ENCODE measurements at regions not wholly inside any gene's neighbourhood (a gene's known extent, or its start where the extent isn't known, plus 50 kb on each side); places are given as distances from the start of the nearest gene placed in this dataset.
"Not testable (repeated sequence)": the region's sequence is repeated elsewhere in the genome, so short reads cannot be mapped to it uniquely, and the experiment has no call there.

DNA sequence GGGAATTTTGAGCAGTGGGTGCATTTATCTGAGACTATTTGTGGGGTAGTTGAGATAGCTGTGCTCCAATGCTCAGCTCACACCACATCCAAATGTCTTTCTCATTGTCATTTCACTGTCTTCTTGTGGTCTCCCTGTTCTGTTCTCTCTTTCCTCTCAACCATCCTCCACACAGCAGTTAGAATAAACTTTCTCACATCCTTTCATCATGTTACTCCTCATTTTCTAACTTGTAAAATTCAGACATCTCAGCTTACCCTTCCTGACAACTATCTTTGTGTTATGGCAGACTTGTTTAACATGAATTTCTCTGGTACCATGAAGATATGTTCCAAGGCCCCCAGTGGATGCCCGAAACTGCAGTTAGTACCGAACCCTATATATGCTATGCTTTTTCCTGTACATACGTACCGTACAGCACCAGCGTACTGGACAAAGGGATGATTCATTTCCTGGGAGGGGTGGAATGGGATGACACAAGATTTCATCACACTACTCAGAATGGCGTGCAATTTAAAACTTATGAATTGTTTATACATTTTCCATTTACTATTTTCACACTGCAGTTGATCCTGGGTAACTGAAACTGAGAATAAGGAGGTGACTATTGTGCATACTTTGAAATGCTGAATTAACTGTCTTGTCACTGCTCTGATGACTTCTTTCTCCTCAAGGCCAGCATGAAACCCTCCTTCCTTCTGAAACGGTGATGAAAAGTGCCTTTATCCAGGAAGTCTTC is 177.1 kb upstream of the SLC38A2 start:
- no peak for DNase-seq (ENCODE audit: low read depth in 2 of 2, low spot score in 1 of 2)

DNA sequence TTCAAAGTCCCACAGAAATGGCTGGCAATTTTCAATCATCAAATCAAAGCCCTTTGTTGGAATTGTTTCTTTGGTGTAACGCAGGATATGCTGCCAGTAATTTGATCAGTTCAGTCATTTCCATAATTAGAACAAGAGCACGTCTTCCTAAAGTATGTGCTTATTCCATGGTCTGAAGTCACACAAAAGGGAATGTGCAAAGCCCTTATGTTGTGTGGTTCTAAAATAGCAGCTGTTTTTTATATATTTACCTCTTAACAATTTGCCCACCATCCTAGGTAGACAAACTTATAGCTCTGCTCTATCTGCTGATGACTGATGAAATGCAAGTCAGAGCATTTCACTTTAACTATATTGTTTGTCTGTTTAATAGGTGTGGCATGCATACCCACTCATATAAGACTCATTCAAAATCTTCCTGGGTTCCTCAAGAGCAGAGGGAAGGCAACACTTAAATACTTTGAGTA is 176.1 kb upstream of the SLC38A2 start:
- DNase-seq (ENCODE audit: low read depth in 2 of 2, low spot score in 1 of 2), result no peak

DNA sequence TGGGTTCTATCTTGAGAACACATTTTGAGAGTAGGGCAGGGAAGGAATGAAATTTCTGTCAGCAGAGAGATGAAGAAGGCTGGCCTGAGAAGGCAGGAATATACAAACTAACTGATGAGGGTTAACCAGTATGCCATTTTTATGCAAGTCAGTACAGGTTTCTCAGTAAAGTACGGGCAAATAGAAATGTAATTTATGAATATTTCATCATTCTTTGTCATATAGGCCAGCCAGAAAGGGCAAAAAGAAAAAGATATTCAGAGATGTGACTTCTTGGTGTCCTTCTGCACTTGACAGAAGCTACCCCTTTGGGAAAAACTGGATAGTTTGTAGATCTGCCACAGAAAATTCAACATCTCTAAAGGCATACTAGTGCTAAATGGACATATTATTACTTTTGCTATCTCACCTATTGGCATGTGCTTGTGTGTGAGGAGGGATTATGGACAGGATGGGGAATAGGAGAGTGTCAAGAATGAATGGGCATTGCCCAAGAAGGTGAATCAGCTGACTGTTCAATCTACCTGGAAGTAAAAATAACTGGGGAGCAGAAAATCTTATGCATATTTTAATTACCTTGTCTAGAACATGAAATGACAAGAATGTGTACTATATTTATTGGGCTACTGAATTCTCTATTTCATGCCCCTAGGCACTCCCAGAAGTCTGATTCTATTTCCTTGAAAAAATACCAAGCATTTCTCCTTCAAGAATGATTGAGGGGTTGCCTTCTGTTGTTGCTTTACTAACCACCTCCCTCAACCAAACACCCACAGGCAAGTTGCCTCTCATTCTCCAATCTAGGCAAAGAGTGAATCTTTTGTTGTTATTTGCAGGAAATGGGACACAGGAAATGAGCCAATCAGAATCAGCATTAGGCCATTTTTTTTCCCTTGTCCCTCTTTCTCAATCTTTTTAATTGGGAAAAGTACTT is 175.1 kb upstream of the SLC38A2 start:
- DNase-seq (ENCODE audit: low read depth in 2 of 2, low spot score in 1 of 2), result no peak

DNA sequence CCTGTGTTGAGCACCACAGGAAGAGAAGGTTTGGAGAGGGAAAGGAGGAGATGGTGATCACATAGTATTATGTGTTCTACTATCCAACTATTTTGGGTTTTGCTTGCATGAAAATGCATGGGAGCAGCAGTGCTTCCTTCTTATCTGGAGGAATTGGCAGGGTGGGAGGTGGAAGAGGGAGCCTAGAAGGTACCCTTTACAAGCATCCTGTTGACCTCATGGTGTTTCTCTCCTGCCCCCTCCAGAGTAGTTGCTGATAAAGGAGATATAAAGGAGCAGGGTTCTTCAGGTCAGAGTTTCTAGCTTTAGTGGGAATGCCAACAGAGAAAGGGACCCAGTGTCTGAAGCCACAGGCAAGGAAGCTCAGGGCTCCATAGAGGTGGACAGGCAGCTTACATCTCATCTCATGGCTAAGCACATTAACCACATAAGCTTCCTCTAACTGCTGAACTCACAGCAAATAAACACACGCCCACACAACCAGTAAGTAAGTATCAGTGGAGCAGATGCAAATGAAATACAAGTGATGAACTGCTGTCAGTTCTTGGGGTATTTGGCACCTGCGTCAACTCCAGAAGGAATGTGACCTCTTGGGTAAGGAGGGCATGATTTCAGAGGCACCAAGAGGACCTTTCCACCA is 174.2 kb upstream of the SLC38A2 start:
- DNase-seq (ENCODE audit: low read depth in 2 of 2, low spot score in 1 of 2), result no peak

DNA sequence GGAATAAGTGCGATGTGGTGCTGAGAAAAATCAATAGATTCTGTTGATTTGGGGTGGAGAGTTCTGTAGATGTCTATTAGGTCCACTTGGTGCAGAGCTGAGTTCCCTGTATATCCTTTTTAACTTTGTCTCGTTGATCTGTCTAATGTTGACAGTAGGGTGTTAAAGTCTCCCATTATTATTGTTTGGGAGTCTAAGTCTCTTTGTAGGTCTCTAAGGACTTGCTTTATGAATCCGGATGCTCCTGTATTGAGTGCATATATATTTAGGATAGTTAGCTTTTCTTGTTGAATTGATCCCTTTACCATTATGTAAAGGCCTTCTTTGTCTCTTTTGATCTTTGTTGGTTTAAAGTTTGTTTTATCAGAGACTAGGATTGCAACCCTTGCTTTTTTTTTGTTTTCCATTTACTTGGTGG is 170.8 kb upstream of the SLC38A2 start:
- not testable (repeated sequence) for DNase-seq (ENCODE audit: low read depth in 2 of 2, low spot score in 1 of 2)

DNA sequence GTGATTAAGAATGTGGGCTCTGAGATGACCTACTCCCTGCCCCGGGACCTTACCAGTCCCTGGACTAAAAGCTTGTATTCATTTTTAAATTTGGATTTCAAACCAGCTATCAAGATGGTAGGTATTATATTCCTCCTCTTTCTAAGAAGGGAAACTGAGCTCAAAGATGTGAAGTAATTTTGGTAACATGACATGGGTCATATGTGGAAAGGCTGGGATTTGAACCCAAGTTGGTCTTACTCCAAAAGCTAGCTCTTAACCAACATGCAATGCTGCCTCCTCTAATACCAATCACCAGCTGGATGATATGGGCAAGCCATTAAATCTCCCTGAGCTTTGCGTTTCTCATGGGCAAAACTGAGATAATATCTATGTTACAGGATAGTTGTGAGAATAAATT is 166.4 kb upstream of the SLC38A2 start:
- DNase-seq (ENCODE audit: low read depth in 2 of 2, low spot score in 1 of 2), result no peak

DNA sequence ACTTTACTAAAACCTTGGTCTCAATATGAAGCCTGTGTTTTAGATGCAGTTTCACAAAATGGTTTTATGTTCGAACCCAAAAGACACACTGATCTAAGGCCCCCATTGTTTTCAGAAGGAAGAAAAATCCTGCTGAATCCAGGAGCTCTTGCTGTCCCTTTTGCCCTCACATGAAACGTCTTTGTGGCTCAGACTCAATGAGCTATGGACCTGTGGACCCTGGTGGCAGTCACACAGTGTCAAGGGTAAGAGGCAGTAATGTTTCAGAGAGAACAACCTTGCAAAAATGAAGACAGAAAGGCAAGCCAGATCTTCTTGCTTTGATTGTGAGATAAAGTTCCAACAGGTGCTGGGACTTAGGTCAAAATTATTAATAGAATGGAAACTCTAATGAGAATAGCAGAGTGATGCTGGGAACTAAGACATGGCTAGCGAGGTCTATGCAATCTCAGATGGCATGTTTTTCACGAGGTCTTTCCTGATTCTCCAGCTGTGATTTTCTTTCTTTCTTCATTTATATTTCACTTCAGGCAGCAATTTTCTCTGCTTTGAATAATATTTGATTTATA is 164.9 kb upstream of the SLC38A2 start:
- no peak for DNase-seq (ENCODE audit: low read depth in 2 of 2, low spot score in 1 of 2)

DNA sequence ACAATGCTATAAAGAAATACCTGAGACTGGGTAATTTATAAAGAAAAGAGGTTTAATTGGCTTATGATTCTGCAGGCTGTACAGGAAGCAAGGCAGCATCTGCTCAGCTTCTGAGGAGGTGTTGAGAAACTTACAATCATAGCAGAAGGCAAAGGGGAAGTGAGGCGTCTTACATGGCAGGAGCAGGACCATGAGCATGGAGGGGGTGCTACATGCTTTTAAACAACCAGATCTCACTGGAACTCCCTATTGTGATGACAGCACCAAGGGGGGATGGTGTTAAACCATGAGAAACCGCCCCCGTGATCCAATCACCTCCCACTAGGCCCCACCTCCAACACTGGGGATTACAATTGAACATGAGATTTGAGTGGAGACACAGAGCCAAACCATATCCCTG is 163.7 kb upstream of the SLC38A2 start:
- not testable (repeated sequence) for DNase-seq (ENCODE audit: low read depth in 2 of 2, low spot score in 1 of 2)

DNA sequence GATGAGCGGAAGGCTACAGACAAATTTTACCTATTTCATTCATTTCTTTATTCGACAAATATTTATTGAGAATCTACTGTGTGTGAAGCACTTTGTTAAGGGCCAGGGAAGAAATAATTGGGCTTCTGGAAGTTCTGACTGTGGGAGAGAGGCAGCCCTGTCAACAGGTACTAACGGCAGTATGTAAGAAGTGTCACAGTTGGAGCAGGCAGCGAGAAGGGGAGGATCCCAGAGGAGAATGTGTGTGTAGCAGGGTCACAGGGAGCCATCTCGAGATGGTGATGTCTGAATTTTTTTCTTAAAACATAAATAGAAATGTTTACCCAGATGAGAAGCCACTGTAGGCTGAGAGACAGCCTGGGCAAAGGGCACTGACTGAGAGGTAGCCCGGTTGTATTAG is 163.3 kb upstream of the SLC38A2 start:
- DNase-seq (ENCODE audit: low read depth in 2 of 2, low spot score in 1 of 2), result no peak

DNA sequence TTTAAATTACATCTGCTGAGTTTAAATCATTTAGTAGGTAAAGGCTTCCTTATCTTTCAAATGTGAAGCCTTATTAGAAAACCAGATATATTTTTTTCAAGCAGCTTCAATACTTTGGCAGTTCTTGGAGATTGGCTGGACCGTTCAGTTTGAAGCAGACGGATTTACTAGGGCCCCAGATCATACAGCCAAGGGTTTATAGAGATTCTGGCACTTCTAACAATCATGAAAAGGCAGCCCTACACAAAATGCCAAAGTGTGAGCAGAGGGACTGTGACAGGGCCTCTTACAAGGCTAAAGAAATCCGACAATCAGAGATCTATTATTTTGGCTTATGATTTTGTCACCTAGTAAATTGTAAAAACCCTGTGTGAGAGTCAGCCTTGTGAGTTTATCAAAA is 162.8 kb upstream of the SLC38A2 start:
- DNase-seq (ENCODE audit: low read depth in 2 of 2, low spot score in 1 of 2), result no peak

DNA sequence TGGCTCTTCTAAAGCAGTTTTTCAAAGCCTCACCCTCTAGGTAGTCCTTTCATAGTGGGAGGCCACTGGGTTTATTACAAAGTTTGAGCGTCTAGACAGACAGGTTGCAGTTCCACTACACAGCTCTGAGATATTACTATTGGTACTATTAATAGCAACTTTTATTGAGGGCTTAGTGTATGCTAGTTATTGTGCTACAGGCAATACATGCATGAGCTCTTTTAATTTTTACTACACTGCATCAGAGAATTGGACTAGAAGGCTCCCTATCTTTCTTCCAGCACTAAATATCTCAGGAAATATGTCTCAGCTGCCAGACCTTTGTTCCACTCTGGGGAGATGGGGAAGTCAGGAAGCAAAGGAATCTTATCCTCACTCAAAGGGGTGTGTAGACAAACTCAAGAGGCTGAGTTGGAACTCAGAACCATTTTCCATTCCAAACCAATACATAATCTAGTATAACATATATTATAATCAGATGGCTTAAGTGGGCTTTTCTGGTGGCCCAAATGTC is 161.8 kb upstream of the SLC38A2 start:
- no peak for DNase-seq (ENCODE audit: low read depth in 2 of 2, low spot score in 1 of 2)

DNA sequence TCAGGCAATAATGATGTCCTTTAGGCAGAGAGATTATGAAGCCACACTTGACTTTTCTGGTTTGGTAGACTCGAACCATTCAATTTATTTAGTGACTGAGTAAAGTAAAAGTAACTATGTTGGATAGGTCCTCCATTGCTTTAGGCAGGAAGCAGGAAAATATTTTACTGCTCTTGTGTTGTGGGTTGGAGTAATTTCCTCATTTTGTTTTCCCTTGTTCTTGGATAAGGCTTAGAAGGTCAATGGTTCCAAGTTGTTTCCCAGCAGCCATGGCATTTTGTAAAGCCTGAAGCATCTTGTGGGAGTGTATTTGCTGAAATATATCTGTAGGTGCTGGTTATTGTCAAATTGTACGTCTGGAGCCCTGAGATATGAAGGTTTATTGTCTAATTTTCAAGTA is 161.2 kb upstream of the SLC38A2 start:
- DNase-seq (ENCODE audit: low read depth in 2 of 2, low spot score in 1 of 2), result no peak

DNA sequence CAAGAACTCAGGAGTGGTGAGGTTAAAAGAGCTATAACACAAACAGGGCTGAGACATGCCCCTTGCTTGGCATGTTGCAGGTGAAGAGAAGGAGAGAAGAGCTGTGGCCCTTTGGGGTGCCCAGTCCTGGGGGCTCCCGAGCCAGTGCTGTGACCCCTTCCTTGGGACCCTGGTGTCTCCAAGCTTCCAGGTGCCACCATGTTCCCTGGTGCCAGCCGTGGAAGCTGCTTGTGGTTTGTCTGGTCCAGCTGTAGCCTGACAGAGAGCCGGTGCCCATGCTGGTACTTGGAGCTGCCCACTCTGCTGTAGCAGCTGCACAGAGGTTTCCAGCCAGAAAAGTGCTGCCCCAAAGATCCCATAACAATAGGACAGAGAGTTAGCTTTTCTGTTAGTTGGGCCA is 159.2 kb upstream of the SLC38A2 start:
- no peak for DNase-seq (ENCODE audit: low read depth in 2 of 2, low spot score in 1 of 2)

DNA sequence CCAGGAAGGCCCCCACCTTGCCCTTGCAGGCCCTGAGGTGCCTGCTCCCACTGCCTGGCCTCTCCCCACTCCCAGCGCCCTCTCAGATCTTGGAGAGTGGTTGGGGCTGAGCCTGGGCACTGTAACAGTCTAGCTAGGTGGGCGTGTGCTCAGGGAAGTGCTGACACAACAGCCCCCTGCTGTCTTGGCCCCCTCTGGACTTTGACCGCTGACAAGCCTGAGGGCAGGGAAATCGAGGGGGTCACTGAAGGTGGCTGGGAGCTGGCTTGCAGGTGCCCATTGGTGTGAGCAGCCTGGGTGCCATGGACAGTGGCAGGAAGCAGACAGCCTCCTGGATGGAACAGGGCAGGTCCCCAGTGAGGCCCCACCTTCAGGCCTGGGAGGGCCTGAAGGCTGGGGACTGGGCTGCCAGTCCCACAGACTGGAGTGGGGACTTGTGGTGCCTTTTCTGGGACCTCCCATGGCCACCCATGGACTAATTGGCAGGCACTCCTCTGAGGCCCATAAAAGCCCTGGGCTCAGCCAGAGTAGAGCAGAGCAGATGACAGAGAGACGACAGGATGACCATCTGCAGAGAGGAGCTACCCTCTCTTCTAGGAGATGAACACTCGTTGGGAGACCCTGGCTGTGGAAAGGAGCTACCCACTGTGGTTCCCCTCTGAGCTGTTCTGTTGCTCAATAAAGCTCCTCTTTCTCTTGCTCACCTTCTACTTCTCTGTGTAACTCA is 158.6 kb upstream of the SLC38A2 start:
- no peak for DNase-seq (ENCODE audit: low read depth in 2 of 2, low spot score in 1 of 2)

DNA sequence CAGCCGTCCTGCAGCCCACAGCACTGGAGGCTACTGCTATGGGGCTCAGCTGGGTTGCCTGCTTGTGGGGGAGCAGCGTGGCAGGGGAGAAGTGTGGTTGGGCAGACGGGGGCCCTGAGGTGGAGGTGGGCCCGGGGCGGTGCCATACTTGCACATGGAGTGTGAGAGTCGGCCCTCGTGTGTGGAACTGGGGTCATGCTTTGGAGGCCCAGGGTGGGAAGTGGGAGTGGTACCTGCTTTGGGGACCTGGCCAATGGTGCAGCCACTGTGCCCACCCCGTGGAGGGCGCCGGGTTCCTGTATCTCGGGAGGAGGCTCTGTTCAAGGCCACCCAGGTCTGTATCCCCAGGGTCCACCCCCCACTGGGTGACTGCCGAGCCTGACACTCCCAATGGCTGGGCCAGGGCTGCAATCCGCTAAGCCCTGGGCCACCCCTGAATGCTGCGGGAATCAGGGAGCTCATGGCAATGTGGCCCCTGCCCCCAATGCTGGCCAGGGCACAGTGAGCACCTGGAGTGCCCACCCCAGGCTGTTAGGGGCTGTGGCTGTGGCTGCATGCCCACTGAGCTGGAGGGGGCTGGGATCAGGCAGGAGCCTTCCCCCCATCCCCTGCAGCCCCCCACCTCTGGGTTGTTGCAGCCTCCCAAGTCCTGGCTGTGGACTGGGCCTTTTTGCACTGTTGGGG is 157.9 kb upstream of the SLC38A2 start:
- DNase-seq (ENCODE audit: low read depth in 2 of 2, low spot score in 1 of 2), result no peak

DNA sequence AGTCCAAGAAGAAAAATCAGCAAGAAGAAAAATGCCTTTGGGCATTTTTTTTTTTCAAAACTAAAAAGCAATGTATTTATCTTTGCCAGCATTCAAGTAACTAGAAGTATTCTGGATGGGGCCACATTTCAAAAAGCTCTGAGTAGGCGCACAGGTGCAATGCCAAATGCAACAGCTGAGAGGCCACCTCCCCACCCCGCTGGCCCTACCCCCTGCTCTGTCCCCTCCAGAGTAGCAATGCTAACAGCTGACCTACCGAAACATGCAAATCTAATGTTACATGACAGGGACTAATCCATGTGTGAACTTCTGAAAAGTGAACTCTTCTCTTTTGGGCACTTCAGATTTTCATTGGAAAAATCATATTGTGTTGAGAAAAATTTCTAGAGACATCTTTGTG is 153.7 kb upstream of the SLC38A2 start:
- DNase-seq (ENCODE audit: low read depth in 2 of 2, low spot score in 1 of 2), result no peak

DNA sequence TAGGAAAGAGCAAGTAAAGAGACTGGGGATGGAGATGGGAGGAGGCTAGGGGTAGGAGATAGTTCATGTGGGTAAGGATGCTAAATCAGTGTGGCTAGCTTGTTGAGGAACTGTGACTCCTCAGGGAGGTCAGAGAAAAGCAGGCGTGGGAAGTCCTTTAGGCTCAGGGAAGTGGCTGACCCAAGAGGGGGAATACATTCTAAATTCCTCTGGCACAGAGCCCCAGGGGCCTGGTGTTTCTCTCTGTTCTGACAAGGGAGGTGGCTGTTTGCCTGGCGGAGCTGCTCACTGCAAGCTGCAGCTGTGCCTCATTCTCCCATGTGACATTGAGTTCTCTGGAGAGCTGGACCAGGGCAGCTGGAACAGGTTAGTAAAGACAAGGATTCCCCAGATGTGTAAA is 152.2 kb upstream of the SLC38A2 start:
- no peak for DNase-seq (ENCODE audit: low read depth in 2 of 2, low spot score in 1 of 2)

DNA sequence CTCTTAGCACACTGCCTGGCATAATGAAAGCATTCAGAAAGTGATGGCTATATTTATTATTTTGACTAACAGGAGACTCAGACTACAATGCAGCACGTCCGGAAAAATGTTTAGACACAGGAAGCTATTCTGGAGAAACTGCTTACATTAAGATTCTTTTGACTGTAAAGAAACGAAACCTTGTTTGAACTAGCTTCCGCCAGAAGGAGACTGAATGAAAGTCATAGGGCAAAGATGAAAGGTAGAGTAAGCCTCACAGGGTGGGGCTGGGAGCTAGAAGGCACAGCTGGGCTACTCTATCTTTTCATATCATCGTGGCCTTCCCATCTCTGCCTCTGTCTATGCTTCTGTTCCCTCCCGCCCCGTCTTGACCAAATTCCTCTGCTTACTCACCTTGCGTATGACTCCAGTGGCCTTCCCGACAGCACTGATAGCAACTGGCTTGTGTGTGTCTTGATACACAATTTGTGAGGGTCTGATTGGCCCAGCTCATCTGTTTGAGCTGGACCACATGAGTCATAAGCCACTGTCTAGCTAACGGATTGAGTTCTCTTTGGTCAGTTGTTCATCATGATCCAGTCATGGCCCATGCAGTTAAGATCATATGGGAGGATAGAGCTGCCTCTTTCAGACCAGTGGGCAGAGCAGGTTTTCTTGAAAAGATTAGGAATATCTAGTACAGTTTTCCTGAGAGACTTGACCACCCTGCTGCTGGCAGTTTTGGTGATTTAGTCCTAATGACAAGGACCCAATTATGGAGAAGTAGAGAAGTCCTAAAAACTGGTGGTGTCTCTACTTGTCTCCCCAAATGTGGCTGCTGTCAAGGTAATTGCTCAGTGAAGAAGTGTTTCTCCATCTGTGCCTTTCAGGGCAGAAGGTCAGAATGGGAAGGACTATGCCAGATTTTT is 151.5 kb upstream of the SLC38A2 start:
- no peak for DNase-seq (ENCODE audit: low read depth in 2 of 2, low spot score in 1 of 2)

DNA sequence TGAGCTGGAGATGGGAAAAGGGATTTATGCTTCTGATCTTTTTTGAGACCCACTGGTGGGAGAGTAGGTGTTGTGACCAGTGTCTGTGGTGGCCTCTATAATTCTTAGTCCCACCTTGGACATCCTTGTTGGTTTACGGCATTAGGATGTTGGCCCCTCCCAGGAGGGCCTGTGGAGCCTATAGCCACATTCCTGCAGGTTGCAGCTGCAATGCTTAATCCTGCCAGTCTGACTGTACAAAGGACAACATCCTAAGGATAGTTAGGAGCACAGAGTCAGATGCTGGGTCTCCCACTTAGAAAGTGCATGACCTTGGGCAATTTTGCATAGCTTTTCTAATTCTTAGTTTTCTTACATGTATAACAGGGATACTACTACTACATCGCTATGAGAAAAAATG is 150.9 kb upstream of the SLC38A2 start:
- DNase-seq (ENCODE audit: low read depth in 2 of 2, low spot score in 1 of 2), result no peak

All from stimulated activated CD8-positive, alpha-beta memory T cell treated with anti-CD3 and anti-CD28 coated beads, Interleukin-4, amount 100 ng/mL, for 4 hours (primary cell).